GM12864 (cell line): ENCODE measurements at regions not wholly inside any gene's neighbourhood (a gene's known extent, or its start where the extent isn't known, plus 50 kb on each side); places are given as distances from the start of the nearest gene placed in this dataset.

ENCODE experiments used
- DNase-seq: peaks from one replicate; pipeline ENCODE4 v3.0.0-alpha.2; 2011; ENCODE audit warnings: low read depth
- H3K4me3 ChIP-seq: 2 replicates; pipeline ENCODE4 v1.5.1; 2011; ENCODE audit warnings: mild to moderate bottlenecking, low read depth, low read length, control low read depth
- TF ChIP-seq, protein P1 (sequence below): IDR thresholded peaks from 2 replicates; pipeline ENCODE4 v1.5.1; 2011; ENCODE audit warnings: low read depth, mild to moderate bottlenecking, moderate library complexity, low read length, control low read depth, inconsistent platforms; ENCODE audit errors: missing control alignments

DNA sequence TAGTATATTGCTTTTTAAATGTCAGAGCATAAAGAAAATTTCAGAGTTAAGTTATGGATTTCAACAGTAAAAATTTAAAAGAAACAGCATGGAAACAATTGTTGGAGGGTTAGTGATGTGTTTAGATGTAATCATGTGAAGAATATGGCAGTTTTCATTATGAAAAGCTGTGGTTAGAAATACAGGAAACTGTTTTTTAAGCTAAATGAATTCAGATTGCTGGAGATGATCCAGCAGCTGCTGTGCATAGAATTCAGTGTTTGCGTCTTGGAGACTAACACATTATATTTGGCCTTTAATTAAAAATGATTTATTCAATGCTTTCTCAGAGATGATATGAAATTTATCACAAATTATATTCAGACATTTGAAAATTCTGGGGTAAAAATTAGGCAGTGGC is 273.6 kb upstream of the LRRC7 start:
- TF ChIP-seq, protein P1, sequence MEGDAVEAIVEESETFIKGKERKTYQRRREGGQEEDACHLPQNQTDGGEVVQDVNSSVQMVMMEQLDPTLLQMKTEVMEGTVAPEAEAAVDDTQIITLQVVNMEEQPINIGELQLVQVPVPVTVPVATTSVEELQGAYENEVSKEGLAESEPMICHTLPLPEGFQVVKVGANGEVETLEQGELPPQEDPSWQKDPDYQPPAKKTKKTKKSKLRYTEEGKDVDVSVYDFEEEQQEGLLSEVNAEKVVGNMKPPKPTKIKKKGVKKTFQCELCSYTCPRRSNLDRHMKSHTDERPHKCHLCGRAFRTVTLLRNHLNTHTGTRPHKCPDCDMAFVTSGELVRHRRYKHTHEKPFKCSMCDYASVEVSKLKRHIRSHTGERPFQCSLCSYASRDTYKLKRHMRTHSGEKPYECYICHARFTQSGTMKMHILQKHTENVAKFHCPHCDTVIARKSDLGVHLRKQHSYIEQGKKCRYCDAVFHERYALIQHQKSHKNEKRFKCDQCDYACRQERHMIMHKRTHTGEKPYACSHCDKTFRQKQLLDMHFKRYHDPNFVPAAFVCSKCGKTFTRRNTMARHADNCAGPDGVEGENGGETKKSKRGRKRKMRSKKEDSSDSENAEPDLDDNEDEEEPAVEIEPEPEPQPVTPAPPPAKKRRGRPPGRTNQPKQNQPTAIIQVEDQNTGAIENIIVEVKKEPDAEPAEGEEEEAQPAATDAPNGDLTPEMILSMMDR, result no peak
- no peak for DNase-seq
- H3K4me3 ChIP-seq, result no peak overlapping the region

DNA sequence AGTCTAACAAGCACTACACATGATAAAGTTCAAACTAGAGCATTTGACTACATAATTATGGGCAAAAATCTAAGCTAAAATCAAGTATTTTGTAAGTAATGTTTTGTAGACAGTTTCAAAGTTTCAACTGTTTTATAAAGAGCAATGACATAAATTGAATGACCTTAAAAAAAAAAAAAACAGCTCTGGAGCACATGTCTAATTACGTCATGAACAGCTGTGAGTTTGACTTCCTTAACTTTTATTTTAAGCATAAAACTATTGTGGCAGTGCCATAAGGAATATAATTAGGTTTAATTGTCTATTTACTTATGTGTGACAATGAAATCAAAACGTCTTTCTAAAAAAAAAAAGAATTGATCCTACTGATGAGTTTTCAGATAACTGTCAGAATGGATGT is 272.5 kb upstream of the LRRC7 start:
- no peak for DNase-seq
- TF ChIP-seq, protein P1, result no peak

DNA sequence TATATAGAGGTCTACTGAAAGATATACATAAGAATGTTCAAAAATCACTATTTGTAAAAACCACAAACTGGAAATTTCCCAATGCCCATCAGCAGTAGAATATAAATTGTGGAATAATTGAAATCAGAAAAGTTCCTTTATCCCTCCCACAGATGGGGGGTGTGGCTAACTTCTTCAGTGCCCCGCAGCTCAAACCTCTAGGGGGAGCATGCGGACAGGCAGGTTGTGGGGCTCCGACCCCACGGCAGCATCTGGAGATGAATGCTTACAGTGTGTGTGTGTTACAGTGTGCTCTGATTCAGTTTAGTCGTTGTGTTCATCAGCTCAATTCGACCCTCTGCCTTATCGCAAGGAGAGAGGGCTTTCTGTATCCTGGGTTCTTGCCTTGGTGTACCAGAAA is 262.1 kb upstream of the LRRC7 start:
- H3K4me3 ChIP-seq, result no peak overlapping the region
- DNase-seq, result no peak
- TF ChIP-seq, protein P1, result peak; percentile 4

More for the DNA sequence above, 272.5 kb upstream of the LRRC7 start:
- H3K4me3 ChIP-seq, result no peak overlapping the region

DNA sequence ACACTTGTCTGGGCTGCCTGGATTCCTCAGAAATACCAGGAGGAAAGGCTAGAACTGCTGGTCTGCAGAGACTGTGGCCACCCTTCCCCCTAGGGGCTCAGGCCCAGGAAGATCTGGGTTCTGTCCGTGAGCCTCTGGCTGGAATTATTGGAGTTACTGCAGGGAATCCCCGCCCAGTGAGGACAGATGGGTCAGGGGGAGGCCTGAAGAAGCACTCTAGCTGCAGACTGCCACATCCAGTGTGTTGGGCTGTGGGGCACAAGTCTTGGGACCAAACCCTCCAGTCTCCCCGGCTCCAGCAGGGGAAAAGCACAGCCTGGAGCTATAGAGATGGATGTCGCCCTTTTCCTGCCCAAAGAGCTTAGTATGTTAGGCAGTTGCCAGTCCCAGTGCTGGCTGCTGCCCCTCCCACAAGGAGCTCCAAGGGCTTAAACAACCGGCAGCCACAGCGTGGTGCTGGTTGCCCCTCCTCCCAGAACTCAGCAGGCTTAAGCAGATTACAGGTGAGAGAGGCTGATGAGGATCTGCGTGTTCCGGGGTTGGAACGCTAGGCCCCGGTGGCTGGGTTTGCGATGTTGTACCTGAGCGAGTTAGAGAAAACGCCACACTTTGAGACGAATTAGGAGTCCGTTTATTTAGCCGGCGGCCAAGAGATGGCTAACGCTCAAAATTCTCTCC is 255.5 kb upstream of the LRRC7 start:
- H3K4me3 ChIP-seq, result no peak overlapping the region
- TF ChIP-seq, protein P1, result no peak
- no peak for DNase-seq

DNA sequence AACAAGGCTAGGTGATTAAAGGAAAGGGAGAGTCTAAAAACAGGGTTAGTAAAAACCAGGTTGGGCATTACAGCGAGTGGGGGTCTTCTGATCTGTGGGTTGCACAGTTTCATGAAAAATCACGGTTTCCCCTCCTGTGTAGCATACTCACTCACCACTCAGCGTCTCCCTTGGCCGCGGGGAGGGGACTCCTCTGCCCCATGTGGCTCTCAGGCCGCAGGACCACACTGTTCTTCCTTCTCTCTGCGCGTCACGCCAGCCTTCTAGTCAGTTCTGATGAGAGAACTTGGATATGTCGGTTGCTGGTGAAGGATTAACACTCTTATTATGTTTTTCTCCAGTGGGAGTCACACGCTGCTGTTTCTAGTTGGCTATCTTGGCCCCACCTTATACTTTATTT is 254.6 kb upstream of the LRRC7 start:
- TF ChIP-seq, protein P1, result no peak
- DNase-seq, result no peak
- no peak overlapping the region for H3K4me3 ChIP-seq

DNA sequence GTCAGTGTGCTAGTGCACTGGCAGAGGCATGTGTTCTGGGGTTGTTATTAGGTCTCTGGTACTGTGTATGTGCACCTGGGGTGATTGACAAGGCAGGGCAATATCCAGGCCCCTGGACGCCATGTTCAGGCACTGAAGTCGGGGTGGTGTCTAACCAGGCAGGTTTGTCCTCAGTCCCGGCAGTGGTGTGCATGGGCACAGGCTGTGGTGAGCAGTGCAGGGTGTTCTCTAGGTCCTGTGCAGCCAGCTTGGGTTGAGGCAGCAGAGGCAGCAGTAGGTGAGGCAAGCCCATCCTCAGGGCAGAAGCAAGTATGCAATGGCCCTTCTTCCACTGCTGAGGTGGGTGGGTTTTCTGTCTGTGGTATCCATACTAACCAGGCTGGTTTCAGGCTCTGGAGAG is 252.3 kb upstream of the LRRC7 start:
- no peak overlapping the region for H3K4me3 ChIP-seq
- TF ChIP-seq, protein P1, result no peak
- DNase-seq, result no peak

DNA sequence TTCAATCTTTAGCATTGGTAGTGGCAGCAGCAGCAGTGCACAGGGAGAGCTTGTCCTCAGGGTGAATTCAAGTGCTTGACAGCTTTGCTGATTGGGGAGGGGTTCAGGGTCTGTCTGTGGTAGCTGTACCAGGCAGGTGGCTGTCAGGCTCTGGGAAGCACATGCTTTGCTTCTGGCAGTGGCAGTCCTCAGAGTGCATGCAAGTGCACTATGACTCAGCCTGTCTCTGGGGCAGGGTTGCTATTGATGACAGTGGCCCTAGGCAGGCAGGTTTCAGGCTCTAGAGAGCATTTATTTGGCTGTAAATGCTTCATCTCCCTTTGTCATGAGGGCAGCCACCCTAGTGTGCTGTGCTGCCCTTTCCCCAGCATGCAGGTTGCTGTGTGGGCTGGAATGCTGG is 251.9 kb upstream of the LRRC7 start:
- DNase-seq, result no peak
- H3K4me3 ChIP-seq, result no peak overlapping the region
- TF ChIP-seq, protein P1, result no peak
